Peyer's patch (tissue), 4 donors: ENCODE measurements at regions not wholly inside any gene's neighbourhood (a gene's known extent, or its start where the extent isn't known, plus 50 kb on each side); places are given as distances from the start of the nearest gene placed in this dataset.

ENCODE experiments used
- DNase-seq, 3 donors: peaks; one replicate each; pipeline ENCODE4 v3.0.0-alpha.2; 2017 to 2019
- H3K27ac ChIP-seq, 4 donors: fragments of 200-600 bp; sonication (generic); one replicate each; pipeline ENCODE4 v1.5.1; 2016 to 2019
- H3K27me3 ChIP-seq, 2 donors: fragments of 200-600 bp; sonication (generic); one replicate each; pipeline ENCODE4 v1.5.1; 2019
- H3K36me3 ChIP-seq, 3 donors: fragments of 200-600 bp; sonication (generic); one replicate each; pipeline ENCODE4 v1.5.1; 2016 to 2019
- H3K4me1 ChIP-seq, 4 donors: fragments of 200-600 bp; sonication (generic); one replicate each; pipeline ENCODE4 v1.5.1; 2016 to 2019
- H3K4me3 ChIP-seq, 4 donors: fragments of 200-600 bp; sonication (generic); 1 replicate in 3 of 4; 2 replicates in 1 of 4; pipeline ENCODE4 v1.5.1; 2016 to 2019; ENCODE audit warnings: mild to moderate bottlenecking in 1 of 4
- H3K9me3 ChIP-seq, 4 donors: fragments of 200-600 bp; sonication (generic); one replicate each; pipeline ENCODE4 v1.5.1; 2016 to 2019; ENCODE audit warnings: mild to moderate bottlenecking in 1 of 4
- CTCF ChIP-seq, 6 experiments: fragments of 450-650 bp in 4 of 6; fragments of 200-600 bp in 2 of 6; sonication (generic) in 1 of 6; IDR thresholded peaks; one replicate each; pipeline ENCODE4 v1.5.1; 2017 to 2019; ENCODE audit warnings: antibody characterized with exemption in 6 of 6, mild to moderate bottlenecking in 3 of 6, moderate library complexity in 1 of 6
- POLR2A ChIP-seq, 2 donors: fragments of 450-650 bp; IDR thresholded peaks; one replicate each; pipeline ENCODE4 v1.5.1; 2017; ENCODE audit warnings: antibody characterized with exemption in 2 of 2, mild to moderate bottlenecking in 2 of 2, moderate library complexity in 2 of 2

- Histone ChIP-seq H3K4me1 (no peaks in the 10 kb centered on the region), H3K27me3 (no peaks in the 10 kb centered on the region), H3K4me3 (no peak overlapping the region), H3K36me3 (no peaks in the 10 kb centered on the region), H3K9me3 (no peaks in the 10 kb centered on the region), H3K27ac (no peak overlapping the region)
- no peak for DNase-seq
- TF ChIP-seq CTCF (IDR thresholded peaks at IDR 0.05) (no peak), POLR2A (IDR thresholded peaks at IDR 0.05) (no peak)
Measured at GRCh38 chr12:67525617-67525884, 123.0 kb upstream of the DYRK2 start.

- TF ChIP-seq CTCF (IDR thresholded peaks at IDR 0.05) (no peak), POLR2A (IDR thresholded peaks at IDR 0.05) (no peak)
Measured at GRCh38 chr12:67526129-67526528, 122.4 kb upstream of the DYRK2 start.

GRCh38 chr12:67531051-67531450 is 117.5 kb upstream of the DYRK2 start:
- H3K4me1 ChIP-seq = peaks cover 0 to 7% (median 2%) of the 10 kb centered on the region in 4 donors
- no peak overlapping the region for H3K4me3 ChIP-seq
- no peaks in the 10 kb centered on the region for H3K9me3 ChIP-seq
- H3K36me3 ChIP-seq = no peaks in the 10 kb centered on the region
- TF ChIP-seq CTCF (IDR thresholded peaks at IDR 0.05) (no peak), POLR2A (IDR thresholded peaks at IDR 0.05) (no peak)
- H3K27ac ChIP-seq = no peak overlapping the region
- H3K27me3 ChIP-seq = no peaks in the 10 kb centered on the region
- DNase-seq = no peak

More at GRCh38 chr12:67526129-67526528, 122.4 kb upstream of the DYRK2 start:
- Histone ChIP-seq H3K27ac (no peak overlapping the region), H3K4me3 (no peak overlapping the region), H3K4me1 (no peaks in the 10 kb centered on the region), H3K36me3 (no peaks in the 10 kb centered on the region), H3K9me3 (no peaks in the 10 kb centered on the region), H3K27me3 (no peaks in the 10 kb centered on the region)
- no peak for DNase-seq

- TF ChIP-seq CTCF (IDR thresholded peaks at IDR 0.05) (no peak), POLR2A (IDR thresholded peaks at IDR 0.05) (no peak)
- no peaks in the 10 kb centered on the region for H3K27me3 ChIP-seq
- H3K27ac ChIP-seq = no peak overlapping the region
- H3K4me1 ChIP-seq = peaks cover 0 to 7% (median 2%) of the 10 kb centered on the region in 4 donors
- no peaks in the 10 kb centered on the region for H3K9me3 ChIP-seq
- no peak overlapping the region for H3K4me3 ChIP-seq
- H3K36me3 ChIP-seq = no peaks in the 10 kb centered on the region
- DNase-seq = no peak
Measured at GRCh38 chr12:67531501-67531900, 117.0 kb upstream of the DYRK2 start.

GRCh38 chr12:67533159-67533558 is 115.4 kb upstream of the DYRK2 start:
- H3K27me3 ChIP-seq = no peaks in the 10 kb centered on the region
- H3K4me1 ChIP-seq = peaks cover 0 to 7% (median 2%) of the 10 kb centered on the region in 4 donors
- no peak overlapping the region for H3K4me3 ChIP-seq
- H3K27ac ChIP-seq = no peak overlapping the region
- no peaks in the 10 kb centered on the region for H3K36me3 ChIP-seq
- DNase-seq = no peak
- TF ChIP-seq POLR2A (IDR thresholded peaks at IDR 0.05) = no peak
- TF ChIP-seq CTCF (IDR thresholded peaks at IDR 0.05) = no peak
- H3K9me3 ChIP-seq = no peaks in the 10 kb centered on the region

- H3K9me3 ChIP-seq = no peaks in the 10 kb centered on the region
- no peak overlapping the region for H3K4me3 ChIP-seq
- H3K36me3 ChIP-seq = no peaks in the 10 kb centered on the region
- no peak for DNase-seq
- no peak for TF ChIP-seq POLR2A (IDR thresholded peaks at IDR 0.05)
- TF ChIP-seq CTCF (IDR thresholded peaks at IDR 0.05) = no peak
- H3K27ac ChIP-seq = peak overlapping the region in 1 of 4 donors; percentile 43
- H3K27me3 ChIP-seq = no peaks in the 10 kb centered on the region
- H3K4me1 ChIP-seq = peaks cover 0 to 7% (median 2%) of the 10 kb centered on the region in 4 donors
Measured at GRCh38 chr12:67534046-67534445, 114.5 kb upstream of the DYRK2 start.
